IPS DF 6.9 (cell line): ENCODE measurements at regions not wholly inside any gene's neighbourhood (a gene's known extent, or its start where the extent isn't known, plus 50 kb on each side); places are given as distances from the start of the nearest gene placed in this dataset.

Experiments used
- DNase-seq: peaks from one replicate; pipeline ENCODE4 v3.0.0-alpha.2; 2013; ENCODE audit warnings: low read depth, low spot score
- H3K27ac ChIP-seq: one replicate; pipeline ENCODE4 v1.5.1; 2013; ENCODE audit warnings: low read length, control low read depth
- H3K27me3 ChIP-seq: 2 replicates; pipeline ENCODE4 v1.6.1; 2013; ENCODE audit warnings: mild to moderate bottlenecking, low read length; ENCODE audit not compliant: control insufficient read depth, insufficient read depth
- H3K36me3 ChIP-seq: 2 replicates; pipeline ENCODE4 v1.6.1; 2013; ENCODE audit warnings: low read length; ENCODE audit not compliant: control insufficient read depth, insufficient read depth
- H3K4me1 ChIP-seq: 2 replicates; pipeline ENCODE4 v1.6.1; 2013; ENCODE audit warnings: low read length; ENCODE audit not compliant: control insufficient read depth, insufficient read depth
- H3K4me3 ChIP-seq: 2 replicates; pipeline ENCODE4 v1.5.1; 2013; ENCODE audit warnings: mild to moderate bottlenecking, low read length
- H3K9me3 ChIP-seq: 2 replicates; pipeline ENCODE4 v1.6.1; 2013; ENCODE audit warnings: low read length, inconsistent platforms; ENCODE audit not compliant: control insufficient read depth, insufficient read depth
- WGBS: extraction: QIAGEN DNeasy Blood & Tissue Kit; methylation state at CpG from one replicate; pipeline ENCODE4 v1.1.7; 2013; ENCODE audit warnings: mixed read lengths, missing lambda C conversion rate; ENCODE audit not compliant: insufficient read length, insufficient coverage; 5-methylcytosine and 5-hydroxymethylcytosine counted together

- no peak overlapping the region for H3K4me3 ChIP-seq
- no peaks in the 10 kb centered on the region for H3K27me3 ChIP-seq
- no peaks in the 10 kb centered on the region for H3K4me1 ChIP-seq
- no peak overlapping the region for H3K27ac ChIP-seq
- H3K9me3 ChIP-seq: no peaks in the 10 kb centered on the region
- no CpG with 5 or more reads among the region's 3 CpGs for WGBS
- no peaks in the 10 kb centered on the region for H3K36me3 ChIP-seq
- DNase-seq: no peak
These were observed 68.7 kb upstream of the FSHR start for GRCh38 chr2:49222975-49223528.

- no peaks in the 10 kb centered on the region for H3K27me3 ChIP-seq
- H3K4me1 ChIP-seq: no peaks in the 10 kb centered on the region
- H3K4me3 ChIP-seq: no peak overlapping the region
- no peak overlapping the region for H3K27ac ChIP-seq
- no peaks in the 10 kb centered on the region for H3K36me3 ChIP-seq
- H3K9me3 ChIP-seq: no peaks in the 10 kb centered on the region
- WGBS: no CpG with 5 or more reads among the region's 1 CpG
- DNase-seq: no peak
These were observed 65.4 kb upstream of the FSHR start for GRCh38 chr2:49219741-49220140.

- no peaks in the 10 kb centered on the region for H3K27me3 ChIP-seq
- H3K4me3 ChIP-seq: no peak overlapping the region
- H3K36me3 ChIP-seq: no peaks in the 10 kb centered on the region
- no peak for DNase-seq
- peaks cover 3% of the 10 kb centered on the region; the same call in 1 of the 2 replicates for H3K4me1 ChIP-seq
- H3K9me3 ChIP-seq: no peaks in the 10 kb centered on the region
- WGBS: no CpG with 5 or more reads among the region's 10 CpGs
- no peak overlapping the region for H3K27ac ChIP-seq
These were observed 55.9 kb upstream of the FSHR start for GRCh38 chr2:49210191-49210590.

GRCh38 chr2:49207204-49207603 lies 52.9 kb upstream of the FSHR start:
- peaks cover 3% of the 10 kb centered on the region; the same call in 1 of the 2 replicates for H3K4me1 ChIP-seq
- no peaks in the 10 kb centered on the region for H3K9me3 ChIP-seq
- no peak for DNase-seq
- no peaks in the 10 kb centered on the region for H3K36me3 ChIP-seq
- no CpG with 5 or more reads among the region's 3 CpGs for WGBS
- H3K27me3 ChIP-seq: no peaks in the 10 kb centered on the region
- no peak overlapping the region for H3K27ac ChIP-seq
- no peak overlapping the region for H3K4me3 ChIP-seq
